ENCODE measurements at regions not wholly inside any gene's neighbourhood (a gene's known extent, or its start where the extent isn't known, plus 50 kb on each side); places are given as distances from the start of the nearest gene placed in this dataset.

- DNase-seq (ENCODE audit: extremely low read depth in 1 of 4, low spot score in 3 of 4) = no peak
- ATAC-seq = no peak
- no peaks in the 10 kb centered on the region for H3K36me3 ChIP-seq (ENCODE audit: control insufficient read depth, insufficient read depth, low read length)
- no peaks in the 10 kb centered on the region for H4K20me1 ChIP-seq (replicated peaks; ENCODE audit: control insufficient read depth, insufficient read depth, low read length)
- H3K4me3 ChIP-seq = no peak overlapping the region
- no peak overlapping the region for H3K4me2 ChIP-seq (ENCODE audit: insufficient read depth, low read length)
- in situ Hi-C loops (cut with MboI) = no loop called here
- no peak overlapping the region for H2AFZ ChIP-seq (ENCODE audit: low read depth, low read length)
- CTCF ChIA-PET (ENCODE audit: low intra/inter-chr PET ratio) = no interaction called here
- BruUV-seq (replicated peaks) = no TSS peak
- no peak overlapping the region for H3K27ac ChIP-seq (ENCODE audit: extremely low read depth, low read depth, low read length)
- no peaks in the 10 kb centered on the region for H3K79me2 ChIP-seq (ENCODE audit: control insufficient read depth, insufficient read depth, low read length)
- H3K4me1 ChIP-seq (replicated peaks in 1 of 2; ENCODE audit: control insufficient read depth in 2 of 2, insufficient read depth in 2 of 2, low read length in 2 of 2) = no peaks in the 10 kb centered on the region
- FAIRE-seq = no peak
- intact Hi-C loops (cut with micrococcal nuclease) = no loop called here
- H3K9ac ChIP-seq (ENCODE audit: insufficient read depth in 1 of 2, low read depth in 2 of 2, low read length in 2 of 2) = no peak overlapping the region
- no peaks in the 10 kb centered on the region for H3K9me1 ChIP-seq (ENCODE audit: control insufficient read depth, insufficient read depth, low read length)
- H3K9me3 ChIP-seq (replicated peaks; ENCODE audit: control insufficient read depth, insufficient read depth, low read depth, low read length) = no peaks in the 10 kb centered on the region
- peaks cover 6 to 28% of the 10 kb centered on the region in 2 experiments; a peak in 4 of 5 replicates for H3K27me3 ChIP-seq (ENCODE audit: control insufficient read depth in 2 of 2, insufficient read depth in 2 of 2, low read length in 2 of 2)
- POLR2A ChIA-PET = no interaction called here
- TF ChIP-seq ZNF134 (CRISPR knock-in tag; conservative IDR thresholded peaks at IDR 0.05) = no peak
- no peak for TF ChIP-seq E2F3 (CRISPR knock-in tag; IDR thresholded peaks at IDR 0.05)
- no peak for TF ChIP-seq TSHZ1 (CRISPR knock-in tag; IDR thresholded peaks at IDR 0.05)
- TF ChIP-seq ZNF830 (CRISPR knock-in tag; IDR thresholded peaks at IDR 0.05) = no peak
- no peak for TF ChIP-seq TBP (optimal IDR thresholded peaks at IDR 0.05; ENCODE audit: low read depth, low read length)
- no peak for TF ChIP-seq PHF20 (IDR thresholded peaks at IDR 0.05; ENCODE audit: partially characterized antibody)
- TF ChIP-seq SAP30 (IDR thresholded peaks at IDR 0.05; ENCODE audit: borderline replicate concordance, insufficient read depth, low read depth, low read length, poor library complexity, severe bottlenecking) = no peak
- no peak for TF ChIP-seq ZFP36 (IDR thresholded peaks at IDR 0.05; ENCODE audit: low read depth, low read length, partially characterized antibody)
- no peak for TF ChIP-seq MIER1 (IDR thresholded peaks at IDR 0.05; ENCODE audit: low read depth)
- TF ChIP-seq ZBTB17 (CRISPR knock-in tag; IDR thresholded peaks at IDR 0.05) = no peak
- no peak for TF ChIP-seq ZFX (CRISPR knock-in tag; IDR thresholded peaks at IDR 0.05)
- no peak for TF ChIP-seq GABPB2 (CRISPR knock-in tag; conservative IDR thresholded peaks at IDR 0.05)
- TF ChIP-seq POLR2A (conservative IDR thresholded peaks at IDR 0.05) = no peak
- no peak for TF ChIP-seq ARID3A (IDR thresholded peaks at IDR 0.05; ENCODE audit: borderline replicate concordance, low read depth, low read length)
- no peak for TF ChIP-seq IRF1 (CRISPR knock-in tag; IDR thresholded peaks at IDR 0.05; ENCODE audit: borderline replicate concordance)
- TF ChIP-seq ZNF175 (CRISPR knock-in tag; IDR thresholded peaks at IDR 0.05; ENCODE audit: low read depth) = no peak
Observed at GRCh38 chr2:60649721-60650120, 96.3 kb upstream of the BCL11A start.

Data from K562 (cell line).